HG02798 (cell line): ENCODE measurements at regions not wholly inside any gene's neighbourhood (a gene's known extent, or its start where the extent isn't known, plus 50 kb on each side); places are given as distances from the start of the nearest gene placed in this dataset.

ENCODE experiments used
- ATAC-seq: cut with Tn5 transposase; IDR thresholded peaks from one replicate; pipeline ENCODE4 v1.9.1; 2021; ENCODE audit warnings: mild to moderate bottlenecking; ENCODE audit not compliant: unreplicated experiment, poor library complexity

DNA sequence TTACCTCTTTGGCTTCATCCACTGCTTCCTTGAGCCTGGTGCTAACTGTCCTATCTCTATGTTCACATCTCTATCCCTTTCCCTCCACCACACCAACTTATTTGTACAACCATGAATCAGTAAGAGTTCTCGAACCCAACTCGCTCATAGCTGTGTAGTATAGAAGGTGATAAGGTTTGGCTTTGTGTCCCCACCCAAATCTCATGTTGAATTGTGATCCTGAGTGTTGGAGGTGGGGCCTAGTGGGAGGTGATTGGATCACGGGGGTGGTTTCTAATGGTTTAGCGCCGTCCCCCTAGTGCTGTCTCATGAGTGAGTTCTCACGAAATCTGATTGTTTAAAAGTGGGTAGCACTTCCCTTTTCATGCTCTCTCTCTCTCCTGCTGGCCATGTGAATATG, 235.6 kb upstream of the FMN2 start:
- no peak for ATAC-seq

DNA sequence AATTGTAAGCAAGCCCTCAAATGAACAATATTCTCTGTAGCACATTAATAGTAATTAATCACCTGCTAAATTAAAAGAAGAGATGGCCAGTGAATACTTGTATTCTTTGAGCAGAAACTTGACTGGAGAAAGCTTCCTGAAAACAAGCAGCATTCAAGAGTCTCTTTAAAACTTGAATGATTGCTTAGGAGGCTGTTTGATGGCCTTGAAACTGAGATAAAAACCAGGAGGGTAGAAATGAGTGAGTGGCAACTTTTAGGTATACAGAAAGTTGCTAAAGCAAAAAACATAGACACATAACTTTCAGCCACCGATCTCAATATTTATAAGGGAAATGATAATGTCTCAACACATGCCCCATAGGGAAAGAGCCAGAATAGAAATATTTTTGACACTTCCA, 234.8 kb upstream of the FMN2 start:
- ATAC-seq, result no peak

DNA sequence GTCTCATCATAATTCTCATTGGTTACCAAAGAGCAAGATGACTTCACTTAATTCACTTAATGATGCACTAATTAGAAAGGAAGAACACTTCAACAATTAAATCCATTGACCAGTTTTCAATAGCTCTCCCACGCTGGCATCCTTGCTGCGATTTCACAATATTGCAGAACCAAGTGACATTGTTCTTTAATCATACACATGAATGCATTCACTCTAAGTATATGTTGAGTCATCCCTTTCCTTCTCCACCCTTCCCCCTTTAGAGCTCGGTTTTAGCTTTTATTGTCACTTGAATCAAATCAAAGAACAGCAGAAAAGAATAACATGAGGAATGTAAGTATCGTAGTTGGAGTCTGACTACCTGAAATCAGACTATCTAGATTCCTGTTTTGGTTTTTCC, 233.6 kb upstream of the FMN2 start:
- no peak for ATAC-seq

DNA sequence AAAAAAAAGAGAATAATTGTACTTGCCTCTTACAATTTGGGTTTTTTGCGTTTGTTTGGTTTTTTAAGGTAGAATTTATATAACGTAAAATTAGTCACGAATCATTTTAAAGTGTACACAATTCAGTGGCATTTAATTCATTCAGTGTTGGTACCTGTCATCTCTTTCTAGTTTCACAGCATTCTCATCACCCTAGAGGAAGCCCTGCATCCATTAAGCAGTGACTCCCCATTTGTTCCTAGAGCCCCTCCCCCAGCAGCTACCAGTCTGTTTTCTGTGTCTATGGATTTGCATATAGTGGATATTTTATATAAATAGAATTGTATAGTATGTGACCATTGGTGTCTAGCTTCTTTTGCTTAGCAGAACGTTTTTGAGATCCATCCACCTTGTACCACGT, 233.2 kb upstream of the FMN2 start:
- no peak for ATAC-seq

DNA sequence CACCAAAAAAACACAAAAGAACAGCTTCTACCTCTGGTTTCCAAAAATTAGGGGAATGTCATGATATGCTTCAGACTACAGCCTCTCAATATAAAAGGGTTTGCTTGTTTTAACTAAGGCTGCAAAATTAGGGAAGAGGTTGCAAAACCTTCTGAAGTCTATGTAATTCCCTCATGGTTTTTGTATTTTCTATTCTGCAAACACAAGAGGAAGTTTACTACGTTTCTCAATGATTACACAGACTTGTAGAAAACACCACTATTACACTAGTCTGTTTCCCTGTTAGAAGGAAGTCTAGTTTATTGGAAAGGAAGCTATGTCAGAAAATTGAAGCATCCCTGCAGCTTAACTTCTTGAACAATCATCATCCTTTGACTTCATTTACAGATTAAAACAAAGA, 229.7 kb upstream of the FMN2 start:
- no peak for ATAC-seq

DNA sequence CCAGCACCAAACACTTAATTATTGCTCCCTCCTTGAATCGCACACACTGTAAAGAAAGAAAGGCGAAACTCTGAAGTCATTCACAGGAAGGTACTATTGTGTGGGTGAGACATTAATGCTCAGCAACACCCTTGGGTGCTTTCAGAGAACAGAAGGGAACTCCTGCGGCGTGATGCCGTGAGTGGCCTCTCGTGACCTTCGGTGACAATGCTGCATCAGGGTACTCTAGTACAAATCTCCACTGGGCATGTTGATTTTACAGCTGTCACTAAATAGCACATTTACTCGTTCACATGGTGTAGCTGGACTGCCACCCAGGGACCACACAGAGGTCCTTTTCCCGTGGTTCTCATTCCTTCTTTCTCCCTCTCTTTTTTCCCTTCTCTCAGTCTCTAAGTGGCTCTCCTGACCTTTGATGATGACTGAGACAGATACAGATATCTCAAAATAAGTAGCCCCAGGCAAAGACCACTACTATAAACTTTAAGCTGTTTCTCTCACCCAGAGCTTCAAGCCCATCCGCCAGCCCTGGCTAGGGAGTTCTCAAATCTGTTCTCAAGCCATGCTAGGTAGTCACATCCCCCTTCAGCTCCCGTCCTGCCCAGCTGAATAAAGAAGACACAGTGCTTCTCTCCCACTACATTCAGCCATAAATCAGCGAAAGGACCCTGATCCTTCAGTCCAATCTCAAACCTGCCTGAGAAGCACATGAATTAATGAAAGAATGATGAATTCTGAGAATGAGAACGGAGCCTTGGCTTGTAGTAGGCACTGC, 223.4 kb upstream of the FMN2 start:
- ATAC-seq, result no peak

DNA sequence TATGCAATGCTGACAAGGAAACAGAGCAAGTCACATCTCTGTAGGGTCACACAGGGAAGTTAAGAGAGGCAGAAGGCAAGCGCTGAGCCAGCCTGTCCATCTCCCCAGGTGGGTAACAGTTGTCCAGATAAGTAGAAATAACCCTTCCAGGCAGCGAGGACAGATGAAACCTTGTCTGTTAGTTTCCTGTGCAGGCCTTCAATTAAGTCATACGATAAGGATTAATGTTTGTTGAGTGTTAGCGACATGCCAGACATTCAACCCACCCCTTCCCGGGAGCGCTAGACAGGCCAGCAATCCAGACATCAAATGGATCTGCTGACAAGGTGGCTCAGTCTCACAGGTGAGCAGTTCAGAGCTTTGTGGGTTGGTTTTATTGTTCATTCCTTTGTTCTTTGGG, 221.5 kb upstream of the FMN2 start:
- ATAC-seq, result no peak

DNA sequence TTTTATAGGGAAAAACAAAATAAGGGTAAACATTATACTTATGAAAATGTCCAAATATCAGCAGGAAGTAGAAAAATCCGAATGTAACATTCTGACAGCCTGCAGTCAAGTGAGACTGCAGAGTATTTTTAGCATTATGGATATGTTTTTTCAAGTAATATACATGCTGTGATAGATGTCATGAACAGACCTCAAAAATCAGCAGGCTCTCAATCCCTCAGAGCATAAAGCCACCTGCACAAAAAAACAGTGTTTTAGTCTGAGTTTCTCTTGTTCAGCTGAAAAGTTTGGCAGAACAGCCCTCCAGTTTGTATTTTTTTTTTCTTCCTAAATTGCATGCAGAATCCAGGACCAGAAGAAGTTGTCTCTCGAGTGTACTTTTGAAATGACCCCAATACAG, 219.1 kb upstream of the FMN2 start:
- no peak for ATAC-seq

DNA sequence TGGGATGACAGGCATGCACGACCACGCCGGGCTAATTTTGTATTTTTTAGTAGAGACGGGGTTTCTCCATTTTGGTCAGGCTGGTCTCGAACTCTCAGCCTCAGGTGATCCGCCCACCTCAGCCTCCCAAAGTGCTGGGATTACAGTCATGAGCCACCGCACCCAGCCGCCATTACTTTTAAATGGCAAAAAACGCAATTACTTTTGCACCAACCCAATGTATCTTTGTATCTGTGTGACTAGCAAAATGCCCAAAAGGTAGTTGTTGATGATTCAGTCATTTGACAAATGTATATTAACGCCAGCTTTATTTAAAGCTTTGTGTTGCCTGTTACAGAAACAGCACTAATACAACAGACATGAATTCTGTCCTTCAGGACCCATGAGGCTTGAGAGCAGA, 216.9 kb upstream of the FMN2 start:
- no peak for ATAC-seq

DNA sequence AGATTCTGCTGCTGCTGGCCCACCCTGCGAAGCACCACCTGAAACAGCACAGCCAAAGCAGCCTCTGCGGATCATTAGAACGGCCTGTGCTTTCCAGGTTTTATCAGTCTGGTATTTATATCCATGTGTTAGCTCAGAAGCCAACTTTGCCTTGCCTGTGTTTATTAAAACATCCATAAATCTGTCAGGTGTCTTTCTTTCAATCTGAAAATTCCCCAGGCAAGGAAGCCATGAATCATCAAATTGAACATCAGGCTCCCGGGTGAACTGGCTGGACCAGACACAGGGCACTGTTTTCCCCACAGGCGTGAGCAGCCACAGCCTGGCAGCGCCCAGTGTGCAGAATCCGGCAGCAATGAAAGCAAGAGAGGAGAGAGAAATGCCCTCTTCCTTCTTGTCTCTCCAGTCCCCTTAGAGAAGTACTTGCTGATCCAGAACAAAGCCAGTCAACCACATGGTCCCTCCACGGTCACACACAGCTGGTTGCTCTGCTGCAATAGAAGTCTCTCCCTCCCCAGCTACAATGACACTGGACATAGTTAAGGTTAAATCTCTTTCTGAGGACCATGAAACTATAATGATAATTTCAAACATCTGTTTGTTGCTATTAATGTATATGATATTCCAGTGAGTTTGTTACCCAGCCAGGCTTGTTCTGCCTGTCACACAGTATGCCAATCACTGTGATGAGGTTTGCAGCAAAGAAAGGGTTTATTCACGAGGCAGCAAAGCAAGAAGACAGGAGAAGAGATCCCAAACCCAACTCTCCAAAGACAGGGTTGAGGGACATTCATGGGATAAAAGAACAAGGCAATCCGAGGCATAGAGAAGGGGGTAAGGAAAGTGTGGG, 212.1 kb upstream of the FMN2 start:
- ATAC-seq, result no peak

DNA sequence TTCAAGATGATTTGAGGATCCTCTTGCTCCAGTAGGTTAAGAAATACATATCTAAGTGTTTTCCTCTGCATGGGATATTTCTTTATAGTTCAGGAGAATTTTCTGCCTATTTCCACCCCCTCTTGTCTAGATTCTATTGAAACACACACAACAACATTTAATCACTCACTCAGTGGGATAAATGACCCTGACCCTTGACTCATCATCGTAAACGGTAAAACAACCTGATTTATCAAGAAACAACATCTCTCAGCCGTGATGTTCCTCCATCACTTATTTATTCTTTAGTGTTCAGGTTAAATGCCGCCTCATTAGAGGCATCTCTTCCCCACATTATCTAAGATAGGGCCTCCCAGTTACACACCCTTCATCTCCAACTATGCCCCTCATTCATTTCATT, 208.7 kb upstream of the FMN2 start:
- ATAC-seq, result no peak

DNA sequence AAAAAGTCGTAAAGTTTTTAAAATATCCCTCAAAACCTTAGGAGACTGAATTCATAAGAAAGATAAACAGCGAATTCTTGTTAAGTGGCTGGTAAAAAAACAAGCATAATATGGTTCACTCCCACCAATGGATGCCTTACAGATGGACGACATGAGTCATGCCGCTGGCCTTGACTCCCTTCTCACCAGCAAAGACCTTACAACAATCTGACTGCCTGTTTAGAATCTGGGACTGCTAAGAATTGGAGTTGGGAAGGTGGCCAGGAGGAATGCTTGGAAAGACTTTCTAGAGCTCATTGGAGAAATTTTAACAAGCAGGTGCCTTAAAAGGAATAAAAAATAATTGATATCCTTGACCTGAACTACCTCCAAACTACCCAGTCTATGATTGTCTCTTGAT, 206.9 kb upstream of the FMN2 start:
- ATAC-seq, result no peak

DNA sequence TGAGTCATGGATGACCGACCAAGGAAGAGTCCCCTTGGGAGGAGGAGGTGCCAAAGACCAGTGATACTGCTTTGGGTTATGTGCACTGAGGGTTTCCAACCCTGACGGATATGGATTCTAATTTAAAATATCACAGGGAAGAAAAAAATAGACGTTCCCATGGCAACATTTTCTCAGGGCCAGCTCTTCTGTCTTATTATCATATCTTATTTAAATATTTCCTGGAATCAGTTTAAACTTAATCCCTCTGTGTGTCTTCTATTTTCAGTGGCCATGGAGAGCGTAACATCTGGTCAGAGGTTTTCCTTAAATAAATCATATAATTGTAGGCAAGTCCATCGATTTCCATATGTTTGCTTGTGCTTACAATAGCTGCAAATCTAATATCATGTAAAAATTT, 205.4 kb upstream of the FMN2 start:
- ATAC-seq, result no peak

DNA sequence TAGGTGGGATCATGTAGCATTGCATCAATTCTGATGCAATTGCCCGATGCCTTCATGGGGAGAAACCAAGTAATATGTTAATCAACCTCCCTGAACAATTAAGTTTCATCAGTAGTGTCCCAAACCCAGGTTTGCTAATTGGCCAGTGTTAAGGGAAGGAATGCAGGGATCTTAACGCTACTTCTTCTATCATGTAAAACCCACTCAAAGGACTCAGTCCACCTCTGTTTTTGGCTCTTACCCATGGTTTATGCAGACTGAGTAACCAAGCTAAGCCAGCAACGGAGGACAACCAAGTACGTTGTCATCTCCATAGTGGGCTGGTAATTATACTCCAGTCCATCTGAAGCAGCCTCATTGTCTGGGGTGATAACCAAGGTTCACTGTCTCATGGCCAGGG, 203.0 kb upstream of the FMN2 start:
- no peak for ATAC-seq

DNA sequence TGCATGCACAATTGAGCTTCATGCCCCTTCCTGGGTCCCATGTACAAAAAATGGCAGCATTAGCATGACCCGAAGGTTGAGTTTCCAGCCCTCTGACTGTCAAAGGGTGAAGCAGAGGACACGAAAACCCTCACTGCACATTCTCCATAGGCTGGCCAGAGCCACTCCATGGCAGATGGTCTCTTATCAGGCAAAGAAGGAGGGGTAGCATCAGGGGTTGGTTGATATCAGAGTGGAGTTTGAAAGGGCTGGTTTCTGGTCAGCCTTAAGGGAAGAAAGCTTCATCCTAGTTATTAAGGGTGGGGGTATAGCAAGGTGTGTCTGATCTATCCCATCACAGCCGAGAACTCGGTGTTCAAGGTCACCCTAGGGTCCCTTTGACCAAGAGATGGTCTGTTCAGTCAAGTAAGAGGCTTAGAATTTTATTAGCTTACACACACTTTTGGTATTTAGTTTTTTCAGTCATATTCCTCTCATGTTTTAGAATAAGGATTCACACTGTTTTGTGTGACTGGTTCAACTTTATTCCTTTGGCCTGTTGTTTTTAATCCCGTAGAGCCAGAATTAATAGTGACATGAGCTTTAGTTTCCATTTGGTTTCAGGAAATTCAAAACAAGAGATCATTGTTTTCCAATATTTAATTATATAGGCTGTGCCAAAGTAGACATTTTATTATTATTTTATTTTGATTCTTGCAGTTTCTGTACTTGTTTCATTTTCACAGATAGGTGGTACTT, 199.9 kb upstream of the FMN2 start:
- no peak for ATAC-seq

DNA sequence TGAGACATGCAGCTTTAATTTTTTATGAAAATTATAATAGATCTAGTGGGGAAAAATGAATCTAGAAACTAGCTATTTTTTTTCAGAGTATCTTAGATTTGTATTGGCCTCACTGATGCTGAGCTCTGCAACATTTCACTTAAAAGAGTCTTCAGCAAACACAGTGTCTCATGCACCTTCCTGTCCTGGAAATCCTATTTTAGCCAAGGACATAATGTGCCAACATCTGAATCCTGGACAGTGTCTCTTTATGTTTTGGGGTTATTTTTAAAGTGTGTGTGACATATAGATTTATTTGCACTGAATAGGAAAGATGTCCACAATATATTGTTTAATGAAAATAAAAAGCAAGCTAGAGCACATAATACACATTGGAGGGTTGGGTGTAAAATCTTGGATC, 199.1 kb upstream of the FMN2 start:
- no peak for ATAC-seq

DNA sequence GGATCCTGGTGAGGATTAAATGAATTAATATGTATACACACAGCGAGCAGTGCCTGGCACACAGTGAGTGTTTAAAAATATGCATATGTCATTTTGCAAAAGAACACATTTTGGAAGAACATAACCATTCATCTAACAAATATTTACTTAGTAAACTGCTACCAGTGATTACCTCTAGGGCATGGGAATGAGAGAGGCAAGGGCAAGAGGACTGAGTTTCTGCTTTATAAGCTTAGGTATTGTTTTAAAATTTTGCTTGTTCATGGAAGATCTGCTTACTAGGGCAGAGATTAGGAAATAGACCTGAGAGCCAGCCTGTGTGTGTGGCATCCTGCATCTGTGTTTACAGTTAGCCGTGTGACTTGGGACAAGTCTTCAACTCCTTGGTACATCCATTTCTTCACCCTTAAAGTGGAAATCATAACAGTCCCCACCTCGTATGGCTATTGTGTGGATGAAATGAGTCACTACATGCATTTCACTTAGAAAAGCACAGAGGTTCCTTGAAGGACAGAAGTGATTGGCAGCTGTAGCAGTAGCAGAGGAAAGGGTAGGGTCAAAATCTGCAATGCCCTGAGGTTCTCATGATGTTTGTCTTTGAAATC, 198.5 kb upstream of the FMN2 start:
- no peak for ATAC-seq

DNA sequence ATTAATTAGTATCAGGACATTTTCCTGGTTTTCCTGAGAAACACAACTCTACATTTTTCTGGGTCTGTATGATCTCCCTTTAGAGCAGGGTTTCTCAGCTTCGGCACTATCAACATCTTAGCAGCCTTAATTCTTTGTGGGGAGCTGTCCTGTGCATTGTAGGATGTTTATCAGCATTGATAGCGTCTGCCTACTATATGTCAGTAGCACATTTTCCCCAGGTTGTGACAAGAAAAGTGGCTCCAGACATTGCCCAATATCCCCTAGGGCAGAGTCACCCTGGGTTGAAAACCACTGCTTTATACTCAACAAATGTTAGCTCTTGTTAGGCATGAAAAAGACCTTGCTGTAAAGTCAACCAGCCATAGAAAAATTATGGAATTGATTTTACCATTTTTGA, 195.1 kb upstream of the FMN2 start:
- no peak for ATAC-seq

DNA sequence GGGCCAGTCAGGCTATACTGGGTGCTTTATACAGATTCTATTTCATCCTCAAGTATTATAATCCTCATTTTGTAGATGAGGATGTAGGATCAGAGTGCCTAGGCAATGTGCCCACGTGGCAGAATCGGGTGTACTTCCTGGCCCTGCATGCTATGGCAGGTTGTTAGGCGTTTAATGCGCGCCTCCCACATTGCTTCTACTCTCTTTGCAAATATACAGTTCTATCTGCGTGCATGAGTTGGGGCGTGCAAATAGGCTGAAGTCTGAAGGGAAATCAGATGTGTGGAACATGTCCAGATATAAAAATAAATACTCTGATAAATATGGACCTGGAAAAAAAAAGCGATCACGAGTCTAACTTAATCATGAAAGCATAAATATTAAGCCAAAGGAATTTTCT, 194.7 kb upstream of the FMN2 start:
- no peak for ATAC-seq

DNA sequence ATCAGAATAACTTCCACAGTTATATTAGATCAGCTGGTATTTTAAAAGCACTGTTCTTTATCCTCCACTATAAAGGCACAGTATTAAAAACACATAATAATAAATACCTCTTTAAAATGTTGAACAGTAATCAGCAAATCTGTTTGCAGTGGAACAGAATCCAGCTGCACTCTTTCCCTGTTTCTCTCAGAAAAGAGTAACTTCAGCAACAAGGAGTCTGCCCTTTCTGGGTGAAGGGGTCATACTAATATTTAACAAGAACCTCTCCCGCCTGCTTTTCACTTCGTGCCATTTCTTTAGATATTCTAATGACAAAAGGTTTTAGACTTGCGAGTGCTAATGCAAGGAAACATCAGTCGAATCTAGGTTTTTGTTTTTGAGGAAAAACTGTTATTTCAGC, 194.2 kb upstream of the FMN2 start:
- ATAC-seq, result no peak
